Neural progenitor cell (in vitro differentiated cells): ENCODE measurements at regions not wholly inside any gene's neighbourhood (a gene's known extent, or its start where the extent isn't known, plus 50 kb on each side); places are given as distances from the start of the nearest gene placed in this dataset.

Source experiments
- DNase-seq: peaks from one replicate; pipeline ENCODE4 v3.0.0-alpha.2; 2016; ENCODE audit warnings: low spot score
- H2AFZ ChIP-seq: fragments of 200-600 bp; sonication (generic); replicated peaks from 2 replicates; pipeline ENCODE4 v1.6.1; 2016; ENCODE audit warnings: antibody characterized with exemption
- H3F3A ChIP-seq: fragments of 200-600 bp; sonication (generic); 2 replicates; pipeline ENCODE4 v1.6.1; 2016; ENCODE audit warnings: antibody characterized with exemption, low read depth
- H3K27ac ChIP-seq: fragments of 200-600 bp; sonication (generic); 2 replicates; pipeline ENCODE4 v1.5.1; 2016; ENCODE audit warnings: mild to moderate bottlenecking
- H3K27me3 ChIP-seq: fragments of 200-600 bp; sonication (generic); 2 replicates; pipeline ENCODE4 v1.6.1; 2016; ENCODE audit warnings: mild to moderate bottlenecking, moderate library complexity
- H3K36me3 ChIP-seq: fragments of 200-600 bp; sonication (generic); 2 replicates; pipeline ENCODE4 v1.5.1; 2016
- H3K4me1 ChIP-seq: fragments of 200-600 bp; sonication (generic); 2 replicates; pipeline ENCODE4 v1.6.1; 2016; ENCODE audit warnings: mixed run types
- H3K4me2 ChIP-seq: fragments of 200-600 bp; sonication (generic); 2 replicates; pipeline ENCODE4 v1.6.1; 2016
- H3K4me3 ChIP-seq: fragments of 200-600 bp; sonication (generic); 2 replicates; pipeline ENCODE4 v1.5.1; 2016
- H3K79me2 ChIP-seq: fragments of 200-600 bp; sonication (generic); 2 replicates; pipeline ENCODE4 v1.6.1; 2016; ENCODE audit warnings: low read depth
- H3K9ac ChIP-seq: fragments of 200-600 bp; sonication (generic); 2 replicates; pipeline ENCODE4 v1.6.1; 2016
- H3K9me3 ChIP-seq: fragments of 200-600 bp; sonication (generic); 2 replicates; pipeline ENCODE4 v1.5.1; 2016; ENCODE audit warnings: low read depth
- H4K20me1 ChIP-seq: fragments of 200-600 bp; sonication (generic); 2 replicates; pipeline ENCODE4 v1.6.1; 2016; ENCODE audit warnings: low read depth
- H3K27ac Mint-ChIP-seq: 3 replicates; pipeline ENCODE4 v1.8.0; 2021; ENCODE audit warnings: mixed read lengths
- H3K27me3 Mint-ChIP-seq: 2 replicates; pipeline ENCODE4 v1.8.0; 2022; ENCODE audit warnings: low read depth, mild to moderate bottlenecking, inconsistent platforms, moderate library complexity, mixed read lengths; ENCODE audit not compliant: insufficient read depth
- H3K36me3 Mint-ChIP-seq: 3 replicates; pipeline ENCODE4 v1.8.0; 2021; ENCODE audit warnings: mixed read lengths
- H3K4me1 Mint-ChIP-seq: 3 replicates; pipeline ENCODE4 v1.8.0; 2021; ENCODE audit warnings: mixed read lengths
- H3K4me3 Mint-ChIP-seq: 3 replicates; pipeline ENCODE4 v1.8.0; 2021; ENCODE audit warnings: mild to moderate bottlenecking, moderate library complexity, mixed read lengths
- H3K9me3 Mint-ChIP-seq: 3 replicates; pipeline ENCODE4 v1.8.0; 2020; ENCODE audit warnings: mixed read lengths
- CTCF ChIP-seq: fragments of 200-600 bp; sonication (generic); IDR thresholded peaks from 2 replicates; pipeline ENCODE4 v1.5.1; 2017; ENCODE audit warnings: antibody characterized with exemption, mild to moderate bottlenecking
- EZH2 ChIP-seq: fragments of 200-600 bp; sonication (generic); IDR thresholded peaks from 2 replicates; pipeline ENCODE4 v1.6.1; 2017; ENCODE audit warnings: antibody characterized with exemption, mild to moderate bottlenecking, moderate library complexity
- EZH2phosphoT487 ChIP-seq: fragments of 200-600 bp; sonication (generic); IDR thresholded peaks from 2 replicates; pipeline ENCODE4 v1.6.1; 2017; ENCODE audit warnings: antibody characterized with exemption

GRCh38 chr2:53247956-53248735 lies 519.5 kb upstream of the CHAC2 start:
- Mint-ChIP-seq H3K36me3 (no peaks in the 10 kb centered on the region), H3K27me3 (peaks cover 3% of the 10 kb centered on the region), H3K27ac (no peak overlapping the region), H3K4me1 (no peaks in the 10 kb centered on the region), H3K4me3 (no peak overlapping the region), H3K9me3 (no peaks in the 10 kb centered on the region)
- H3K79me2 ChIP-seq: no peaks in the 10 kb centered on the region
- no peak overlapping the region for H2AFZ ChIP-seq
- H3K36me3 ChIP-seq: no peaks in the 10 kb centered on the region
- DNase-seq: no peak
- H4K20me1 ChIP-seq: no peaks in the 10 kb centered on the region
- no peaks in the 10 kb centered on the region for H3K9me3 ChIP-seq
- no peak for TF ChIP-seq EZH2phosphoT487
- no peak for TF ChIP-seq EZH2
- no peak for TF ChIP-seq CTCF
- no peak overlapping the region for H3K9ac ChIP-seq
- H3K4me3 ChIP-seq: no peak overlapping the region
- no peak overlapping the region for H3K4me2 ChIP-seq
- no peaks in the 10 kb centered on the region for H3F3A ChIP-seq
- H3K27me3 ChIP-seq: no peaks in the 10 kb centered on the region
- no peak overlapping the region for H3K27ac ChIP-seq
- H3K4me1 ChIP-seq: no peaks in the 10 kb centered on the region

- Histone ChIP-seq H3F3A (no peaks in the 10 kb centered on the region), H4K20me1 (no peaks in the 10 kb centered on the region), H3K4me3 (no peak overlapping the region), H3K27me3 (no peaks in the 10 kb centered on the region), H3K79me2 (no peaks in the 10 kb centered on the region), H3K27ac (no peak overlapping the region), H2AFZ (no peak overlapping the region), H3K36me3 (no peaks in the 10 kb centered on the region), H3K9ac (no peak overlapping the region), H3K4me2 (no peak overlapping the region), H3K9me3 (no peaks in the 10 kb centered on the region), H3K4me1 (no peaks in the 10 kb centered on the region)
- Mint-ChIP-seq H3K27ac (no peak overlapping the region), H3K36me3 (no peaks in the 10 kb centered on the region), H3K4me3 (no peak overlapping the region), H3K4me1 (no peaks in the 10 kb centered on the region), H3K27me3 (peaks cover 3% of the 10 kb centered on the region), H3K9me3 (no peaks in the 10 kb centered on the region)
- TF ChIP-seq EZH2phosphoT487: no peak
- TF ChIP-seq EZH2: no peak
- TF ChIP-seq CTCF: no peak
- DNase-seq: no peak
These were observed 524.2 kb upstream of the CHAC2 start for GRCh38 chr2:53243430-53243829.

- Histone ChIP-seq H4K20me1 (no peaks in the 10 kb centered on the region), H3K9ac (no peak overlapping the region), H3K36me3 (no peaks in the 10 kb centered on the region), H3K79me2 (no peaks in the 10 kb centered on the region), H2AFZ (no peak overlapping the region), H3F3A (no peaks in the 10 kb centered on the region), H3K4me2 (no peak overlapping the region), H3K27ac (no peak overlapping the region), H3K27me3 (no peaks in the 10 kb centered on the region), H3K9me3 (no peaks in the 10 kb centered on the region), H3K4me3 (no peak overlapping the region), H3K4me1 (no peaks in the 10 kb centered on the region)
- peaks cover 4% of the 10 kb centered on the region for H3K4me1 Mint-ChIP-seq
- DNase-seq: no peak
- no peaks in the 10 kb centered on the region for H3K36me3 Mint-ChIP-seq
- TF ChIP-seq EZH2 (no peak), EZH2phosphoT487 (no peak), CTCF (no peak)
- H3K27ac Mint-ChIP-seq: no peak overlapping the region
- peaks cover 2% of the 10 kb centered on the region for H3K9me3 Mint-ChIP-seq
- no peak overlapping the region for H3K4me3 Mint-ChIP-seq
- H3K27me3 Mint-ChIP-seq: peaks cover 2% of the 10 kb centered on the region
These were observed 525.5 kb upstream of the CHAC2 start for GRCh38 chr2:53242090-53242489.
